ENCODE measurements at regions not wholly inside any gene's neighbourhood (a gene's known extent, or its start where the extent isn't known, plus 50 kb on each side); places are given as distances from the start of the nearest gene placed in this dataset.
A peak's percentile ranks its signal among the peaks of the same experiment; 100 is the strongest.

- TF ChIP-seq SETDB1 (IDR thresholded peaks at IDR 0.05; ENCODE audit: insufficient read length, low read length) (no peak), ZNF112 (tag by site-specific recombination; IDR thresholded peaks at IDR 0.05) (no peak), INSM2 (tag by site-specific recombination; IDR thresholded peaks at IDR 0.05) (0 out of 2 replicates have a peak, but pooled peaks have one; percentile 13), ZNF664 (tag by site-specific recombination; IDR thresholded peaks at IDR 0.05) (peak; percentile 32; the same call in 1 of the 2 replicates), ZNF707 (tag by site-specific recombination; IDR thresholded peaks at IDR 0.05) (no peak), ZNF555 (tag by site-specific recombination; conservative IDR thresholded peaks at IDR 0.05) (no peak), TSHZ1 (tag by site-specific recombination; IDR thresholded peaks at IDR 0.05; ENCODE audit: borderline replicate concordance) (peak; percentile 3; the same call in 1 of the 2 replicates), ZBTB21 (tag by site-specific recombination; IDR thresholded peaks at IDR 0.05) (no peak), OSR2 (tag by site-specific recombination; IDR thresholded peaks at IDR 0.05) (no peak; the same call in 1 of the 2 replicates), ZSCAN23 (tag by site-specific recombination; IDR thresholded peaks at IDR 0.05) (no peak), PRDM4 (tag by site-specific recombination; IDR thresholded peaks at IDR 0.05) (peak; percentile 53), ZNF114 (tag by site-specific recombination; IDR thresholded peaks at IDR 0.05) (no peak), ZSCAN18 (tag by site-specific recombination; IDR thresholded peaks at IDR 0.05) (0 out of 2 replicates have a peak, but pooled peaks have one; percentile 5), ZBTB17 (tag by site-specific recombination; IDR thresholded peaks at IDR 0.05) (no peak), HOXA7 (CRISPR knock-in tag; IDR thresholded peaks at IDR 0.05; ENCODE audit: borderline replicate concordance) (no peak), ZSCAN16 (tag by site-specific recombination; IDR thresholded peaks at IDR 0.05) (no peak; the same call in 1 of the 2 replicates), MEIS1 (CRISPR knock-in tag; IDR thresholded peaks at IDR 0.05; ENCODE audit: borderline replicate concordance) (no peak), PRDM1 (tag by site-specific recombination; IDR thresholded peaks at IDR 0.05) (no peak), ZBTB49 (tag by site-specific recombination; IDR thresholded peaks at IDR 0.05; ENCODE audit: low read depth) (no peak), YY1 (tag by site-specific recombination; IDR thresholded peaks at IDR 0.05) (0 out of 2 replicates have a peak, but pooled peaks have one; percentile 12), ZNF843 (tag by site-specific recombination; IDR thresholded peaks at IDR 0.05) (peak; percentile 83), ZBTB20 (tag by site-specific recombination; IDR thresholded peaks at IDR 0.05) (no peak), ZNF621 (tag by site-specific recombination; IDR thresholded peaks at IDR 0.05) (no peak), PBX3 (CRISPR knock-in tag; IDR thresholded peaks at IDR 0.05) (no peak), ZNF146 (tag by site-specific recombination; IDR thresholded peaks at IDR 0.05) (no peak), ZNF341 (tag by site-specific recombination; IDR thresholded peaks at IDR 0.05; ENCODE audit: low read depth) (no peak), ZNF362 (tag by site-specific recombination; IDR thresholded peaks at IDR 0.05) (no peak; the same call in 1 of the 2 replicates)
Observed at GRCh38 chr10:100655326-100655759, 90.0 kb upstream of the PAX2 start (continued).

All from HEK293 (cell line).